Astrocyte (in vitro differentiated cells and primary cell): ENCODE measurements at regions not wholly inside any gene's neighbourhood (a gene's known extent, or its start where the extent isn't known, plus 50 kb on each side); places are given as distances from the start of the nearest gene placed in this dataset.

Source experiments
- EZH2 ChIP-seq: IDR thresholded peaks from 2 replicates; pipeline ENCODE4 v1.6.1; 2012; ENCODE audit warnings: mild to moderate bottlenecking, low read length, inconsistent platforms; ENCODE audit not compliant: insufficient read depth
- TF ChIP-seq, protein P1 (sequence below): IDR thresholded peaks from 2 replicates; pipeline ENCODE4 v1.5.1; 2011; ENCODE audit warnings: low read depth, mild to moderate bottlenecking, inconsistent platforms, low read length, moderate library complexity; ENCODE audit not compliant: insufficient read depth

DNA sequence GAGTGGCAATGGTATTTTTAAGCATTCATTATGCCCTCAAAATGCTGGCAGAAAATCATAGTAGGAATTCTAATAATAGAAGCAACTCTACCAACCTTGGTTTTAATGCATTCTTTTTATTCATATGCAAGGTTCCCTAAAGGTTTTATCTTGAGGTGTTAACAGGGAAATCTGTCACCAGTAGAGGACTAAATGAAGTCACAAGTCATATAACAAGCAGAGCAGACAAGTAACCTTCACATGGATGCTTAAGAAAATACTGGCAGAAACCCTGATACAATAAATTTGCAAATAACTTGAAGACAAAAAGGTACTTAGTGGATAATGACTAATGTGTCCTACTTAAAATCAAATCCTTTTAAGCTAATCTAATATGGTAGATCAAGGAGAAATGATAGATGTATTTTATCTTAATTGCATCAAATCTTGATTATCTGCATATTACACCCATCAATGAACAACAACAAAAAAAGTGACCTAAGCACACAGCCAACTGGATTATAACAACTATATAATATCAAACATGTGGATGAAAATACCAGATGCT, 73.3 kb downstream of the RFC3 start:
- TF ChIP-seq, protein P1, sequence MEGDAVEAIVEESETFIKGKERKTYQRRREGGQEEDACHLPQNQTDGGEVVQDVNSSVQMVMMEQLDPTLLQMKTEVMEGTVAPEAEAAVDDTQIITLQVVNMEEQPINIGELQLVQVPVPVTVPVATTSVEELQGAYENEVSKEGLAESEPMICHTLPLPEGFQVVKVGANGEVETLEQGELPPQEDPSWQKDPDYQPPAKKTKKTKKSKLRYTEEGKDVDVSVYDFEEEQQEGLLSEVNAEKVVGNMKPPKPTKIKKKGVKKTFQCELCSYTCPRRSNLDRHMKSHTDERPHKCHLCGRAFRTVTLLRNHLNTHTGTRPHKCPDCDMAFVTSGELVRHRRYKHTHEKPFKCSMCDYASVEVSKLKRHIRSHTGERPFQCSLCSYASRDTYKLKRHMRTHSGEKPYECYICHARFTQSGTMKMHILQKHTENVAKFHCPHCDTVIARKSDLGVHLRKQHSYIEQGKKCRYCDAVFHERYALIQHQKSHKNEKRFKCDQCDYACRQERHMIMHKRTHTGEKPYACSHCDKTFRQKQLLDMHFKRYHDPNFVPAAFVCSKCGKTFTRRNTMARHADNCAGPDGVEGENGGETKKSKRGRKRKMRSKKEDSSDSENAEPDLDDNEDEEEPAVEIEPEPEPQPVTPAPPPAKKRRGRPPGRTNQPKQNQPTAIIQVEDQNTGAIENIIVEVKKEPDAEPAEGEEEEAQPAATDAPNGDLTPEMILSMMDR, result no peak
- no peak for TF ChIP-seq EZH2
